Mesenchymal stem cell (in vitro differentiated cells and primary cell): ENCODE measurements at regions not wholly inside any gene's neighbourhood (a gene's known extent, or its start where the extent isn't known, plus 50 kb on each side); places are given as distances from the start of the nearest gene placed in this dataset.

ENCODE experiments used
- DNase-seq: peaks from one replicate; pipeline ENCODE4 v3.0.0-alpha.2; 2013
- H2AFZ ChIP-seq: one replicate; pipeline ENCODE4 v1.6.1; 2013; ENCODE audit warnings: low read depth, mild to moderate bottlenecking, control low read depth, inconsistent platforms, low read length, moderate library complexity
- H2AK5ac ChIP-seq: 2 replicates; pipeline ENCODE4 v1.6.1; 2013; ENCODE audit warnings: low read length, moderate library complexity, mild to moderate bottlenecking, inconsistent platforms; ENCODE audit not compliant: severe bottlenecking
- H2BK120ac ChIP-seq: one replicate; pipeline ENCODE4 v1.6.1; 2013; ENCODE audit warnings: low read depth, mild to moderate bottlenecking, inconsistent platforms, low read length, moderate library complexity
- H2BK12ac ChIP-seq, 2 experiments: one replicate each; pipeline ENCODE4 v1.6.1; 2013; ENCODE audit warnings: inconsistent platforms in 2 of 2, low read length in 2 of 2, mild to moderate bottlenecking in 2 of 2, moderate library complexity in 2 of 2, control low read depth in 1 of 2
- H2BK15ac ChIP-seq: one replicate; pipeline ENCODE4 v1.6.1; 2013; ENCODE audit warnings: mild to moderate bottlenecking, low read depth, inconsistent platforms; ENCODE audit not compliant: poor library complexity, severe bottlenecking
- H2BK5ac ChIP-seq: 2 replicates; pipeline ENCODE4 v1.6.1; 2013; ENCODE audit warnings: low read depth, mild to moderate bottlenecking, low read length, control low read depth, inconsistent platforms; ENCODE audit not compliant: poor library complexity, severe bottlenecking
- H3K14ac ChIP-seq, 2 experiments: one replicate each; pipeline ENCODE4 v1.6.1; 2013; ENCODE audit warnings: inconsistent platforms in 2 of 2, low read length in 2 of 2, control low read depth in 1 of 2, mild to moderate bottlenecking in 1 of 2, moderate library complexity in 1 of 2
- H3K18ac ChIP-seq, 2 experiments: one replicate each; pipeline ENCODE4 v1.6.1; 2013; ENCODE audit warnings: inconsistent platforms in 2 of 2, low read length in 2 of 2, control low read depth in 1 of 2, low read depth in 1 of 2, mild to moderate bottlenecking in 1 of 2
- H3K23ac ChIP-seq, 2 experiments: one replicate each; pipeline ENCODE4 v1.6.1; 2013; ENCODE audit warnings: inconsistent platforms in 2 of 2, low read length in 2 of 2, mild to moderate bottlenecking in 2 of 2, moderate library complexity in 2 of 2, control low read depth in 1 of 2
- H3K27ac ChIP-seq: 2 replicates; pipeline ENCODE4 v1.5.1; 2013; ENCODE audit warnings: mild to moderate bottlenecking, moderate library complexity, low read length, control low read depth, inconsistent platforms; ENCODE audit not compliant: poor library complexity, severe bottlenecking
- H3K27me3 ChIP-seq, 2 experiments: 2 replicates each; pipeline versions ENCODE4 v1.6.1 to v1.7.0; 2013; ENCODE audit warnings: low read length in 2 of 2, mild to moderate bottlenecking in 2 of 2, moderate library complexity in 2 of 2, control low read depth in 1 of 2, inconsistent platforms in 1 of 2; ENCODE audit not compliant: control insufficient read depth in 1 of 2, insufficient read depth in 1 of 2
- H3K36me3 ChIP-seq, 2 experiments: 2 replicates each; pipeline versions ENCODE4 v1.6.1 to v1.7.0; 2013; ENCODE audit warnings: low read length in 2 of 2, control low read depth in 1 of 2, inconsistent platforms in 1 of 2, low read depth in 1 of 2, mild to moderate bottlenecking in 1 of 2; ENCODE audit not compliant: insufficient read depth in 2 of 2, control insufficient read depth in 1 of 2
- H3K4ac ChIP-seq, 2 experiments: one replicate each; pipeline ENCODE4 v1.6.1; 2013; ENCODE audit warnings: inconsistent platforms in 2 of 2, low read length in 2 of 2, mild to moderate bottlenecking in 2 of 2, moderate library complexity in 2 of 2, control low read depth in 1 of 2, low read depth in 1 of 2
- H3K4me1 ChIP-seq: 2 replicates; pipeline ENCODE4 v1.6.1; 2013; ENCODE audit warnings: low read depth, low read length, control low read depth; ENCODE audit not compliant: control insufficient read depth, insufficient read depth
- H3K4me2 ChIP-seq: 2 replicates; pipeline ENCODE4 v1.6.1; 2013; ENCODE audit warnings: low read length, mild to moderate bottlenecking, inconsistent platforms; ENCODE audit not compliant: poor library complexity, severe bottlenecking
- H3K4me3 ChIP-seq, 2 experiments: 2 replicates each; pipeline versions ENCODE4 v1.5.1 to v1.7.0; 2013; ENCODE audit warnings: low read length in 2 of 2, mild to moderate bottlenecking in 2 of 2, control low read depth in 1 of 2, low read depth in 1 of 2; ENCODE audit not compliant: insufficient read depth in 1 of 2
- H3K79me1 ChIP-seq: replicated peaks from 2 replicates; pipeline ENCODE4 v1.6.1; 2013; ENCODE audit warnings: mild to moderate bottlenecking, control low read depth, low read length, inconsistent platforms; ENCODE audit not compliant: poor library complexity, severe bottlenecking
- H3K9ac ChIP-seq: 2 replicates; pipeline ENCODE4 v1.7.0; 2013; ENCODE audit warnings: mild to moderate bottlenecking, low read length, moderate library complexity
- H3K9me3 ChIP-seq: 2 replicates; pipeline ENCODE4 v1.7.0; 2013; ENCODE audit warnings: mild to moderate bottlenecking, low read length; ENCODE audit not compliant: control insufficient read depth
- H4K8ac ChIP-seq: one replicate; pipeline ENCODE4 v1.6.1; 2013; ENCODE audit warnings: inconsistent platforms, mild to moderate bottlenecking, low read length, moderate library complexity
- H4K91ac ChIP-seq: one replicate; pipeline ENCODE4 v1.6.1; 2013; ENCODE audit warnings: mild to moderate bottlenecking, low read length, inconsistent platforms
- WGBS: methylation state at CpG from one replicate; pipeline ENCODE4 v1.1.7; 2013; ENCODE audit warnings: mixed read lengths; 5-methylcytosine and 5-hydroxymethylcytosine counted together

- no peak overlapping the region for H2BK5ac ChIP-seq
- no peak overlapping the region for H3K4me3 ChIP-seq
- H2BK120ac ChIP-seq: no peak overlapping the region
These were observed 1049.2 kb upstream of the INTU start for GRCh38 chr4:126583509-126583908.

GRCh38 chr4:126591583-126591982, 1041.2 kb upstream of the INTU start:
- H3K4ac ChIP-seq: no peak overlapping the region
- H3K9ac ChIP-seq: no peak overlapping the region
- H3K9me3 ChIP-seq: peaks cover 4% of the 10 kb centered on the region
- H4K91ac ChIP-seq: no peak overlapping the region
- no peak overlapping the region for H3K4me3 ChIP-seq
- no peaks in the 10 kb centered on the region for H3K27me3 ChIP-seq
- H2AFZ ChIP-seq: no peak overlapping the region
- H3K23ac ChIP-seq: no peak overlapping the region
- no peak overlapping the region for H4K8ac ChIP-seq
- no peaks in the 10 kb centered on the region for H3K4me1 ChIP-seq
- no peak overlapping the region for H2BK5ac ChIP-seq
- H2BK120ac ChIP-seq: no peak overlapping the region
- H3K27ac ChIP-seq: peak overlapping the region; percentile 20
- no peak overlapping the region for H3K18ac ChIP-seq
- no peak overlapping the region for H3K14ac ChIP-seq
- no peak overlapping the region for H2BK12ac ChIP-seq
- no peak overlapping the region for H3K4me2 ChIP-seq
- no peak overlapping the region for H2AK5ac ChIP-seq
- no peaks in the 10 kb centered on the region for H3K79me1 ChIP-seq
- no peak overlapping the region for H2BK15ac ChIP-seq
- no peak for DNase-seq
- no peaks in the 10 kb centered on the region for H3K36me3 ChIP-seq

More at GRCh38 chr4:126583509-126583908, 1049.2 kb upstream of the INTU start:
- DNase-seq: peak; percentile 38
- Histone ChIP-seq H3K27ac (no peak overlapping the region), H3K4ac (no peak overlapping the region), H2BK15ac (no peak overlapping the region), H4K8ac (no peak overlapping the region), H3K9me3 (peaks cover 16% of the 10 kb centered on the region), H3K79me1 (no peaks in the 10 kb centered on the region), H3K23ac (no peak overlapping the region), H2AK5ac (no peak overlapping the region), H2BK12ac (no peak overlapping the region), H3K4me2 (no peak overlapping the region), H3K14ac (no peak overlapping the region), H3K18ac (no peak overlapping the region), H3K4me1 (no peaks in the 10 kb centered on the region), H3K27me3 (no peaks in the 10 kb centered on the region), H4K91ac (no peak overlapping the region), H3K9ac (no peak overlapping the region), H2AFZ (no peak overlapping the region), H3K36me3 (no peaks in the 10 kb centered on the region)
- 47% methylated on average over 1 of the region's 1 CpG for WGBS

DNA sequence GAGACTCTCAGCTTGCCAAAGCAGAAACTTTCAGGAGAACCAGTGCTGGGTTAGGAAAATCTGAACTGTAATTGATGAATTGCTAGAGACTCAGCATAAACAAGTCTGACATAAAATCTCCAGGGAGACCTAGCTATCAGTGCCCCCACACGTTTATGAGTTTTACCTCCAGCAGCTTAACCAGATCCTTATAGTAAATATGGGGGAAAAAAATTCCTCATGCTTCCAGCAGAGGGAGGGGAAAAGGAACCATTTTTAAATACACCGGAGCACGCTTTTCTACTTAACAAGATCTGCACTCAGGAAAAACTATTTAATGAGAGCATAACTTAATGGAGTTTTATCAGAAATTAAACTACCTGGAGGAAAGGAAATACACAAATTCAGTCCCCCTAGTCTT, 1040.7 kb upstream of the INTU start:
- Histone ChIP-seq H4K8ac (no peak overlapping the region), H2BK15ac (no peak overlapping the region), H3K9me3 (no peaks in the 10 kb centered on the region), H3K79me1 (no peaks in the 10 kb centered on the region), H3K23ac (no peak overlapping the region), H2AFZ (no peak overlapping the region), H4K91ac (no peak overlapping the region), H3K9ac (no peak overlapping the region), H3K4ac (no peak overlapping the region), H3K27me3 (no peaks in the 10 kb centered on the region), H2AK5ac (no peak overlapping the region), H3K18ac (no peak overlapping the region), H3K4me2 (no peak overlapping the region), H2BK5ac (no peak overlapping the region), H2BK120ac (no peak overlapping the region), H3K36me3 (no peaks in the 10 kb centered on the region), H2BK12ac (no peak overlapping the region), H3K4me1 (no peaks in the 10 kb centered on the region), H3K27ac (peak overlapping the region; percentile 20), H3K4me3 (no peak overlapping the region), H3K14ac (no peak overlapping the region)
- WGBS: no CpG with 5 or more reads among the region's 3 CpGs
- DNase-seq: peak; percentile 13

DNA sequence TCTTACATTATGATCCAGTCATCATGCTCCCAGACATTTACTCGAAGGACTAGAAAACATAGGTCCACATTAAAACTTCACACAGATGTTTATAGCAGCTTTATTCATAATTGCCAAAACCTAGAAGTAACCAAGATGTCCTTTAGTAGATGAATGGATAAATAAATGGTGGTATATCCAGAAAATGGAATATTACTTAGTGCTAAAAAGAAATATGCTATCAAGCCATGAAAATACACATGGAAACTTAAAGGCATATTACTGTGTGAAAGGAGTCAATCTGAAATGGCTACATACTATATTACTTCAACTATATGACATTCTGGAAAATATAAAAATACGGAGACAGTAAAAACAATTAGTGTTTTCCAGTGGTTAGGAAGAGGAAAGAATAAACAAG, 1039.1 kb upstream of the INTU start:
- no peak overlapping the region for H3K14ac ChIP-seq
- H2BK5ac ChIP-seq: no peak overlapping the region
- no peak overlapping the region for H3K9ac ChIP-seq
- H3K9me3 ChIP-seq: no peaks in the 10 kb centered on the region
- no peak overlapping the region for H2AFZ ChIP-seq
- DNase-seq: no peak
- no peak overlapping the region for H4K91ac ChIP-seq
- no peaks in the 10 kb centered on the region for H3K27me3 ChIP-seq
- no peaks in the 10 kb centered on the region for H3K4me1 ChIP-seq
- H3K36me3 ChIP-seq: no peaks in the 10 kb centered on the region
- H3K27ac ChIP-seq: no peak overlapping the region
- 83% methylated on average over 1 of the region's 2 CpGs for WGBS
- H3K79me1 ChIP-seq: no peaks in the 10 kb centered on the region
- no peak overlapping the region for H3K18ac ChIP-seq
- no peak overlapping the region for H2BK15ac ChIP-seq
- no peak overlapping the region for H3K23ac ChIP-seq
- H2BK12ac ChIP-seq: no peak overlapping the region
- H2BK120ac ChIP-seq: no peak overlapping the region
- no peak overlapping the region for H3K4ac ChIP-seq
- no peak overlapping the region for H2AK5ac ChIP-seq
- no peak overlapping the region for H3K4me3 ChIP-seq
- H4K8ac ChIP-seq: no peak overlapping the region
- no peak overlapping the region for H3K4me2 ChIP-seq
